ELR (cell line): ENCODE measurements at regions not wholly inside any gene's neighbourhood (a gene's known extent, or its start where the extent isn't known, plus 50 kb on each side); places are given as distances from the start of the nearest gene placed in this dataset.
"Not testable (repeated sequence)": the region's sequence is repeated elsewhere in the genome, so short reads cannot be mapped to it uniquely, and the experiment has no call there.

Source experiments
- DNase-seq: peaks from one replicate; pipeline ENCODE4 v3.0.0-alpha.2; 2015; ENCODE audit warnings: low read depth

DNA sequence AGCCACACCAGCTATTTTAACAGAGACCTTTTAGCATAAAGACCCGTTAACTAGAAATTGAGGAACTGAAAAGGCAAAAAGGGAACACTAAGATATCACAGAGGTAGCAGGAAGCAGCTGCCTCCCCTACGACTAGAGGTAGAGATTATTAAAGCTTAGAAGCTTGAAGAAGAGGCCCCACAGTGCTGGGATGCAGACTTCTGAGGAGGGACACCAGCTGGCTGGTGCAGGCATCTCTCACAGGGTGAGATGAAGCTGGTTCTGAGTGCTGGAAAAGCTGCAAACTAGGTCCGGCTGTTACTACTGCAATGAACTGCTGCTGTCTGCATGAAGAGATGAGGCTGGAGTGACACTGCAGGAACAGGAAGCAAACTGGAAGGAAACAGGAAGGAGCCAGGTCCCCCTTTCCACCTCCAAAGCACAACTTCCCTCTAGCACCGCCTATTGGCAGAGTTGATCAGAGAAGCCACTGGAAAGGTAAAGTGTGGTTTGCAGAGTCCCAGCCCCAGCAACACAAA is 61.2 kb upstream of the MRPS9 start:
- DNase-seq, result peak; percentile 8

DNA sequence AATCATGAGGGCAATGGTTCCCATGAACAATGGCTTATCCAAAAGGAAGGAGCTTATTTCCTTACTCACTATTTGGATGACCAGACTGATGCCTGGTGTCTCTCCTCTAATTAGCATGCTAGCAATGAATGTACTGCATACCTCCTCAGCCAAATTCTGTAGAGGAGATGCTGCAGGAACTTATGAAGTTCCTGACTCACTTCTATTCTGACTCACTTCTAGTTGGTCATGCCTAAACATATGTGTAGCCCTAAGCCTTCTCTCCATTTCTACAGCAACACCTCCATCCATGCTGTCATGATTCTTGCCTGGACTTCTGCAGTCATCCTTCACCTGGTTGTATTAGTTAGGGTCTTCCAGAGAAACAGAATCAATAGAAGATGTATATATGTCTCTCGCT is 59.9 kb upstream of the MRPS9 start:
- DNase-seq, result no peak

DNA sequence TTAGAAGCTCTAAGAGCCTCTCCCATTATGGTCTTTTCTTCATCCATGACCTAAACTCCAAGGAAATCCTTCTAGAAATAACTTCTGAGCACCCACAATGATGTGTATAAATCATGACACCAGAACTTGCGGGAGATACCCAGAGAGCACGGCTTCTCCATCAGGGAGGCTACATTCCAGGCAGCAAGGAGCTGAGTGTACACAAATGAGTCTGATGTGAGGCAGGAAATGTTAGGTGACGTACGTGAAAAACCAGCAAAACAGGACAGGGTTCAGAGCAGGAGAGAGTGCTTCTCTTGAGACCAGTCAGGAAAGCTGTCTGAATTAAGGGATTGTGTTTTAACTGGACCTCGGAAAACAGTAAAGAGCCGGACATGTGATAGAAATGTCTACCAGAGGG is 58.1 kb upstream of the MRPS9 start:
- DNase-seq, result not testable (repeated sequence)

DNA sequence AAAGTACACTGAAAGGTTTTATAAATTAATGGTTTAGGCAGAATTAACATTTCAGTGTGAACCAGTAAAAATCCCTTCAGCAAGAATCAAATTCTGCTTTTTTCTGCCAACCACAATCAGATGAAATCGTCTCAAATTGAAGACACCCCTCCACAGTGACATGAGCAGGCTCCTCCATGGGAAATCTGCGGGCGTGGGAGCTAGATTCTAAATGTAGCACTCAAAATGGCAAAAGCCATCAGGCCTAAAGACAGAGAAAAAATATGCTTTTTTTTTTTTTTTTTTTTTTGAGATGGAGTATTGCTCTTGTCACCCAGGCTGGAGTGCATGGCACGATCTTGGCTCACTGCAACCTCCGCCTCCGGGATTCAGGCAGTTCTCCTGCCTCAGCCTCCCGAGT is 55.8 kb upstream of the MRPS9 start:
- no peak for DNase-seq
